NT2/D1 (cell line): ENCODE measurements at regions not wholly inside any gene's neighbourhood (a gene's known extent, or its start where the extent isn't known, plus 50 kb on each side); places are given as distances from the start of the nearest gene placed in this dataset.

Experiments
- DNase-seq: peaks from one replicate; pipeline ENCODE4 v3.0.0-alpha.2; 2011; ENCODE audit warnings: low read depth, low spot score
- H3K27me3 ChIP-seq: 2 replicates; pipeline ENCODE4 v1.6.0; 2011; ENCODE audit warnings: mild to moderate bottlenecking; ENCODE audit not compliant: insufficient read length, insufficient read depth
- H3K36me3 ChIP-seq: 2 replicates; pipeline ENCODE4 v1.6.1; 2011; ENCODE audit warnings: mild to moderate bottlenecking, low read length, mixed read lengths; ENCODE audit not compliant: insufficient read depth, insufficient read length
- H3K4me1 ChIP-seq: 2 replicates; pipeline ENCODE4 v1.5.1; 2011; ENCODE audit not compliant: insufficient read depth, insufficient read length
- H3K4me3 ChIP-seq: 2 replicates; pipeline ENCODE4 v1.5.1; 2011; ENCODE audit warnings: low read depth; ENCODE audit not compliant: insufficient read length
- H3K9ac ChIP-seq: 2 replicates; pipeline ENCODE4 v1.6.0; 2011; ENCODE audit warnings: low read depth; ENCODE audit not compliant: insufficient read length
- H3K9me3 ChIP-seq: 2 replicates; pipeline ENCODE4 v1.5.1; 2011; ENCODE audit warnings: mild to moderate bottlenecking, low read length; ENCODE audit not compliant: insufficient read depth
- SUZ12 ChIP-seq: IDR thresholded peaks from 2 replicates; pipeline ENCODE4 v1.6.1; 2011; ENCODE audit not compliant: insufficient read length, insufficient read depth; ENCODE audit errors: extremely low read depth
- YY1 ChIP-seq: IDR thresholded peaks from 2 replicates; pipeline ENCODE4 v1.6.1; 2011; ENCODE audit not compliant: insufficient read length, insufficient read depth
- ZNF274 ChIP-seq: IDR thresholded peaks from 2 replicates; pipeline ENCODE4 v1.6.1; 2011; ENCODE audit warnings: mild to moderate bottlenecking, low read depth, low read length

GRCh38 chr14:95389471-95390011 lies 69.8 kb upstream of the CLMN start:
- Histone ChIP-seq H3K4me1 (peaks cover 6% of the 10 kb centered on the region), H3K4me3 (no peak overlapping the region), H3K27me3 (no peaks in the 10 kb centered on the region), H3K36me3 (no peaks in the 10 kb centered on the region), H3K9me3 (no peaks in the 10 kb centered on the region), H3K9ac (no peak overlapping the region)
- DNase-seq, result no peak
- TF ChIP-seq SUZ12, result no peak
- TF ChIP-seq YY1, result no peak
- TF ChIP-seq ZNF274, result no peak

GRCh38 chr14:95388699-95389098 lies 69.0 kb upstream of the CLMN start:
- Histone ChIP-seq H3K4me3 (no peak overlapping the region), H3K36me3 (no peaks in the 10 kb centered on the region), H3K9ac (no peak overlapping the region), H3K27me3 (no peaks in the 10 kb centered on the region), H3K4me1 (peaks cover 6% of the 10 kb centered on the region), H3K9me3 (no peaks in the 10 kb centered on the region)
- no peak for DNase-seq
- TF ChIP-seq SUZ12 (no peak), ZNF274 (no peak), YY1 (no peak)

GRCh38 chr14:95387826-95388445 lies 68.2 kb upstream of the CLMN start:
- no peaks in the 10 kb centered on the region for H3K9me3 ChIP-seq
- no peak overlapping the region for H3K9ac ChIP-seq
- no peak overlapping the region for H3K4me3 ChIP-seq
- no peak for TF ChIP-seq SUZ12
- TF ChIP-seq ZNF274, result no peak
- TF ChIP-seq YY1, result no peak
- H3K4me1 ChIP-seq, result peaks cover 6% of the 10 kb centered on the region
- no peak for DNase-seq
- H3K36me3 ChIP-seq, result no peaks in the 10 kb centered on the region
- no peaks in the 10 kb centered on the region for H3K27me3 ChIP-seq

GRCh38 chr14:95386536-95387095 lies 66.9 kb upstream of the CLMN start:
- no peak overlapping the region for H3K4me3 ChIP-seq
- H3K4me1 ChIP-seq, result peaks cover 6% of the 10 kb centered on the region
- no peaks in the 10 kb centered on the region for H3K36me3 ChIP-seq
- no peak for TF ChIP-seq SUZ12
- no peak for TF ChIP-seq ZNF274
- no peak for TF ChIP-seq YY1
- no peaks in the 10 kb centered on the region for H3K9me3 ChIP-seq
- DNase-seq, result no peak
- no peak overlapping the region for H3K9ac ChIP-seq
- H3K27me3 ChIP-seq, result no peaks in the 10 kb centered on the region

GRCh38 chr14:95385701-95386100 lies 66.0 kb upstream of the CLMN start:
- no peaks in the 10 kb centered on the region for H3K36me3 ChIP-seq
- DNase-seq, result no peak
- H3K27me3 ChIP-seq, result no peaks in the 10 kb centered on the region
- TF ChIP-seq SUZ12, result no peak
- TF ChIP-seq ZNF274, result no peak
- no peak for TF ChIP-seq YY1
- peaks cover 6% of the 10 kb centered on the region for H3K4me1 ChIP-seq
- no peak overlapping the region for H3K4me3 ChIP-seq
- no peak overlapping the region for H3K9ac ChIP-seq
- no peaks in the 10 kb centered on the region for H3K9me3 ChIP-seq

GRCh38 chr14:95382747-95383146 lies 63.0 kb upstream of the CLMN start:
- Histone ChIP-seq H3K9ac (no peak overlapping the region), H3K9me3 (peaks cover 8% of the 10 kb centered on the region; the same call in 1 of the 2 replicates), H3K36me3 (no peaks in the 10 kb centered on the region), H3K27me3 (no peaks in the 10 kb centered on the region), H3K4me3 (no peak overlapping the region), H3K4me1 (peaks cover 6% of the 10 kb centered on the region)
- no peak for TF ChIP-seq SUZ12
- no peak for TF ChIP-seq ZNF274
- TF ChIP-seq YY1, result no peak
- no peak for DNase-seq

- no peaks in the 10 kb centered on the region for H3K27me3 ChIP-seq
- TF ChIP-seq YY1 (no peak), SUZ12 (no peak), ZNF274 (no peak)
These were observed 62.0 kb upstream of the CLMN start for GRCh38 chr14:95381726-95382125.

More at GRCh38 chr14:95381726-95382125, 62.0 kb upstream of the CLMN start:
- no peak for DNase-seq
- Histone ChIP-seq H3K36me3 (no peaks in the 10 kb centered on the region), H3K4me1 (peaks cover 6% of the 10 kb centered on the region), H3K4me3 (no peak overlapping the region), H3K9me3 (peaks cover 8% of the 10 kb centered on the region; the same call in 1 of the 2 replicates), H3K9ac (no peak overlapping the region)
